OCI-LY3 (cell line): ENCODE measurements at regions not wholly inside any gene's neighbourhood (a gene's known extent, or its start where the extent isn't known, plus 50 kb on each side); places are given as distances from the start of the nearest gene placed in this dataset.

Experiments used
- H2AFZ ChIP-seq: fragments of 200-600, 300-600 bp; shearing (Covaris generic); 2 replicates; pipeline ENCODE4 v1.6.0; 2014; ENCODE audit warnings: antibody characterized with exemption, low read depth, low read length
- H3K27ac ChIP-seq: fragments of 200-600, 300-600 bp; sonication (generic); 2 replicates; pipeline ENCODE4 v1.5.1; 2014; ENCODE audit warnings: mild to moderate bottlenecking, low read length, moderate library complexity, mixed read lengths
- H3K27me3 ChIP-seq: fragments of 200-600, 300-600 bp; sonication (generic); 2 replicates; pipeline ENCODE4 v1.6.1; 2014; ENCODE audit warnings: low read depth, low read length, mixed read lengths
- H3K36me3 ChIP-seq: fragments of 200-600, 300-600 bp; sonication (generic); replicated peaks from 2 replicates; pipeline ENCODE3; 2014; ENCODE audit warnings: low read depth, low read length, mixed read lengths
- H3K4me1 ChIP-seq: fragments of 300-600, 200-600 bp; sonication (generic); 2 replicates; pipeline ENCODE4 v1.6.1; 2014; ENCODE audit warnings: low read length, mixed read lengths
- H3K4me2 ChIP-seq: fragments of 200-600, 300-600 bp; sonication (generic); 2 replicates; pipeline ENCODE4 v1.6.1; 2014; ENCODE audit warnings: low read length, mixed read lengths
- H3K4me3 ChIP-seq: fragments of 300-600, 200-600 bp; sonication (generic); 2 replicates; pipeline ENCODE4 v1.5.1; 2014; ENCODE audit warnings: antibody characterized with exemption, mild to moderate bottlenecking, low read length, moderate library complexity
- H3K79me2 ChIP-seq: fragments of 300-600, 200-600 bp; shearing (Covaris generic); 2 replicates; pipeline ENCODE4 v1.6.1; 2014; ENCODE audit warnings: mild to moderate bottlenecking, low read length, mixed read lengths
- H3K9ac ChIP-seq: fragments of 300-600, 200-600 bp; shearing (Covaris generic); 2 replicates; pipeline ENCODE4 v1.6.0; 2014; ENCODE audit warnings: mild to moderate bottlenecking, low read length, moderate library complexity
- H3K9me3 ChIP-seq: fragments of 200-600, 300-600 bp; shearing (Covaris generic); 2 replicates; pipeline ENCODE4 v1.6.1; 2014; ENCODE audit warnings: low read length, mixed read lengths; ENCODE audit not compliant: insufficient read depth
- H4K20me1 ChIP-seq: fragments of 200-600, 300-600 bp; sonication (generic); 2 replicates; pipeline ENCODE4 v1.6.1; 2016; ENCODE audit warnings: low read length, mixed read lengths; ENCODE audit not compliant: insufficient read depth
- EZH2phosphoT487 ChIP-seq: fragments of 200-600 bp; shearing (Covaris generic); IDR thresholded peaks from 2 replicates; pipeline ENCODE4 v1.6.1; 2018; ENCODE audit warnings: antibody characterized with exemption, mixed run types, low read depth
- TF ChIP-seq, protein P1 (sequence below): fragments of 200-600, 300-600 bp; sonication (generic); IDR thresholded peaks from 2 replicates; pipeline ENCODE4 v1.5.1; 2014; ENCODE audit warnings: antibody characterized with exemption, low read length, low read depth

DNA sequence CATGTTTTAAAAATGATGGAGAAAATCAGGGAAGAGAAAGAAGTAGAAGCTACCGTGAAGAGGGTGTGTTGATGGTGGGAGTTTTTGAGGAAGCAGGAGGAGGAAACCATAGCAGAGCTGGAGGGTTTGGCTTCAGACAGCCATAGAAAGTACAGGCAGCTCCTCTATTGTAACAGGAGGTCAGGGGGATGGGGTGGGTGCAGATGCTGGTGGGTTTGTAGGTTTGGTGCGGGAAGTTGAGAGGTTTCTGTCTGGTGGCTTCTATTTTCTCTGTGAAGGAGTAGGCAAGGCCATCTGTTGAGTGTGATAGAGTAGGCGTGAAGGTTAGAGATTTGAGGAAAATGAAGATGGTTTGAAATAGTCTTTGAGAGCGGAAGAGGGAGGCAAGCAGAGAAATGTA, 97.7 kb upstream of the TBC1D5 start:
- no peaks in the 10 kb centered on the region for H4K20me1 ChIP-seq
- H3K27me3 ChIP-seq: peaks cover 44% of the 10 kb centered on the region
- no peaks in the 10 kb centered on the region for H3K79me2 ChIP-seq
- no peak overlapping the region for H3K9ac ChIP-seq
- H2AFZ ChIP-seq: no peak overlapping the region
- H3K36me3 ChIP-seq: no peaks in the 10 kb centered on the region
- peaks cover 16% of the 10 kb centered on the region for H3K4me1 ChIP-seq
- H3K4me3 ChIP-seq: no peak overlapping the region
- no peak for TF ChIP-seq EZH2phosphoT487
- TF ChIP-seq, protein P1, sequence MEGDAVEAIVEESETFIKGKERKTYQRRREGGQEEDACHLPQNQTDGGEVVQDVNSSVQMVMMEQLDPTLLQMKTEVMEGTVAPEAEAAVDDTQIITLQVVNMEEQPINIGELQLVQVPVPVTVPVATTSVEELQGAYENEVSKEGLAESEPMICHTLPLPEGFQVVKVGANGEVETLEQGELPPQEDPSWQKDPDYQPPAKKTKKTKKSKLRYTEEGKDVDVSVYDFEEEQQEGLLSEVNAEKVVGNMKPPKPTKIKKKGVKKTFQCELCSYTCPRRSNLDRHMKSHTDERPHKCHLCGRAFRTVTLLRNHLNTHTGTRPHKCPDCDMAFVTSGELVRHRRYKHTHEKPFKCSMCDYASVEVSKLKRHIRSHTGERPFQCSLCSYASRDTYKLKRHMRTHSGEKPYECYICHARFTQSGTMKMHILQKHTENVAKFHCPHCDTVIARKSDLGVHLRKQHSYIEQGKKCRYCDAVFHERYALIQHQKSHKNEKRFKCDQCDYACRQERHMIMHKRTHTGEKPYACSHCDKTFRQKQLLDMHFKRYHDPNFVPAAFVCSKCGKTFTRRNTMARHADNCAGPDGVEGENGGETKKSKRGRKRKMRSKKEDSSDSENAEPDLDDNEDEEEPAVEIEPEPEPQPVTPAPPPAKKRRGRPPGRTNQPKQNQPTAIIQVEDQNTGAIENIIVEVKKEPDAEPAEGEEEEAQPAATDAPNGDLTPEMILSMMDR: no peak
- no peaks in the 10 kb centered on the region for H3K9me3 ChIP-seq
- no peak overlapping the region for H3K4me2 ChIP-seq
- H3K27ac ChIP-seq: no peak overlapping the region

DNA sequence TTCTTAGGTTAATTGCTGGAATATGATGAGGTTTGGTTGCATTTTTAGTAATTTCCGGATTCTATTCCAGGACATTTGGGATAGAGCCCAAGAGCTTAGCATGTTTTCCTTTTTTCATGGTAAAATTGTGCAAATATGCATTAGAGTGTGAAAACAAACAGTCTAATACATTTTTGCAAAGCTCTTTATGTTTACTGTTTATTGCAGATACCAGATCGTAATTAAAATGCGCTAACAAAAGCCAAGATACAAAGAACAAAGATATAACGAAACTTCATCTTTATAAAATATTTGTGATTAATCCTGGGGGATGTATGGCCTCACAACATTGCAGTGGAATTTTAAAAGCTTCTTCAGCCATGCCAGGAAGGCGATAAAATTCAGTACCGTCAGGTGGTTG, 94.5 kb upstream of the TBC1D5 start:
- Histone ChIP-seq H3K4me1 (peaks cover 16% of the 10 kb centered on the region), H4K20me1 (no peaks in the 10 kb centered on the region), H3K36me3 (no peaks in the 10 kb centered on the region), H3K4me3 (no peak overlapping the region), H3K4me2 (no peak overlapping the region), H3K79me2 (no peaks in the 10 kb centered on the region), H2AFZ (no peak overlapping the region), H3K27me3 (peaks cover 49% of the 10 kb centered on the region), H3K27ac (no peak overlapping the region), H3K9me3 (no peaks in the 10 kb centered on the region), H3K9ac (no peak overlapping the region)
- TF ChIP-seq, protein P1: no peak
- TF ChIP-seq EZH2phosphoT487: no peak

DNA sequence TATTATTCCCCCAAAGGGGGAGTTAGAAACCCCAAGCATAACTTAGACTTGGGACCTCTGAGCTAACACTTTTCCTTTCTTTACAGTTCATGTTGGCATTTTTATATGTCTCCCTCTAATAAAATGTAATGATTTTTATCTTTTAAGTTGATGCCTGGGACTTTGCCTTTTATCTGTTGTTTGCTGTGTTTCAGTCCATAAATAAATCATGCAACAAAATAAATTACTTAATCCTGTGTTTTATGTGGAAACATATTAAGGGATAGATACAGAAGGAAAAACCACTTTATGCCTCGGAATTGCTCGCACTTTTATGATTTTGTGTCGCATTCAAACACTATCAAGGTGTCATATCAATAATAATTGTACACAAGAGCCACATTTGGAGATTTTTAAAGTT, 93.7 kb upstream of the TBC1D5 start:
- Histone ChIP-seq H3K27ac (no peak overlapping the region), H3K4me2 (no peak overlapping the region), H3K27me3 (peaks cover 47% of the 10 kb centered on the region), H2AFZ (no peak overlapping the region), H3K9me3 (no peaks in the 10 kb centered on the region), H3K36me3 (no peaks in the 10 kb centered on the region), H3K4me3 (no peak overlapping the region), H3K4me1 (peaks cover 16% of the 10 kb centered on the region), H3K79me2 (no peaks in the 10 kb centered on the region), H3K9ac (no peak overlapping the region), H4K20me1 (no peaks in the 10 kb centered on the region)
- no peak for TF ChIP-seq EZH2phosphoT487
- TF ChIP-seq, protein P1: no peak

DNA sequence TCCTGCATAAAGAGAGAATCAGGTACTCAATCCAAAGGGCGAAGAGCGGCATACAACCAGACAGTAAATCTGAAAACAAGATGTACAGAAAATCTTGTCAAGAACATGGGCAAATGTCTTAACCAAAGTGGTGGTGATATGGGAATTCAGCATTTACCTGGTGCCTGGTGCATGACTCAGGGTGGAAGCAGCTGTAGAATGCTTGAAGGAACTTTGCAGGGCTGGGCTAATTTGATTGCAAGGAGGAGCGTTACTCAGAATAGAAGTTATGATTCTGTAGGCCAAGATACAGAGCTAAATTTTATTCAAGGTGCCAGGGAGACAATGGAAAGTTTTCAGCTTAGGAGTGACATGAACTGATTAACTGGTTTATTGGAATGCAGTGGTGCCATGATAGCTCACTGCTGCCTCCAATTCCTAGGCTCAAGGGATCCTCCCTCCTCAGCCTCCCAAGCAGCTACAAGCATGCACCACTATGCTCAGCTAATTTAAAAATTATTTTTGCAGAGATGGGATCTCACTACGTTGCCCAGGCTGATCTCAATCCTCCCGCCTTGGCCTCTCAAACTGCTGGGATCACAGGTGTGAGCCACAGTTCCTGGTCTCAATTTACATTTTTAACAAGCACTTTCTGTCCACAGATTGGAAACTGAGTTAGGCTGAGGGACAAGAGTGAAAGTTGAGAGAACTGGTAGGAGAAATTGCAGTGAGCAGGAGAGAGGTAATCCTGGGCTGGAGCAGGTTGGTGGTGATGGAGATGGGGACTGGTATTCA, 91.5 kb upstream of the TBC1D5 start:
- no peak overlapping the region for H3K4me3 ChIP-seq
- no peaks in the 10 kb centered on the region for H3K79me2 ChIP-seq
- TF ChIP-seq EZH2phosphoT487: no peak
- TF ChIP-seq, protein P1: no peak
- H2AFZ ChIP-seq: no peak overlapping the region
- H3K4me1 ChIP-seq: no peaks in the 10 kb centered on the region
- no peak overlapping the region for H3K9ac ChIP-seq
- no peaks in the 10 kb centered on the region for H3K9me3 ChIP-seq
- peaks cover 40% of the 10 kb centered on the region for H3K27me3 ChIP-seq
- H3K36me3 ChIP-seq: no peaks in the 10 kb centered on the region
- no peak overlapping the region for H3K4me2 ChIP-seq
- no peak overlapping the region for H3K27ac ChIP-seq
- H4K20me1 ChIP-seq: no peaks in the 10 kb centered on the region
